ENCODE measurements at regions not wholly inside any gene's neighbourhood (a gene's known extent, or its start where the extent isn't known, plus 50 kb on each side); places are given as distances from the start of the nearest gene placed in this dataset.

- DNase-seq, result no peak
Observed at GRCh38 chr6:169854813-169855212, 103.4 kb downstream of the ERMARD start.

GRCh38 chr6:169854083-169854725 lies 102.8 kb downstream of the ERMARD start:
- DNase-seq, result no peak

DNA sequence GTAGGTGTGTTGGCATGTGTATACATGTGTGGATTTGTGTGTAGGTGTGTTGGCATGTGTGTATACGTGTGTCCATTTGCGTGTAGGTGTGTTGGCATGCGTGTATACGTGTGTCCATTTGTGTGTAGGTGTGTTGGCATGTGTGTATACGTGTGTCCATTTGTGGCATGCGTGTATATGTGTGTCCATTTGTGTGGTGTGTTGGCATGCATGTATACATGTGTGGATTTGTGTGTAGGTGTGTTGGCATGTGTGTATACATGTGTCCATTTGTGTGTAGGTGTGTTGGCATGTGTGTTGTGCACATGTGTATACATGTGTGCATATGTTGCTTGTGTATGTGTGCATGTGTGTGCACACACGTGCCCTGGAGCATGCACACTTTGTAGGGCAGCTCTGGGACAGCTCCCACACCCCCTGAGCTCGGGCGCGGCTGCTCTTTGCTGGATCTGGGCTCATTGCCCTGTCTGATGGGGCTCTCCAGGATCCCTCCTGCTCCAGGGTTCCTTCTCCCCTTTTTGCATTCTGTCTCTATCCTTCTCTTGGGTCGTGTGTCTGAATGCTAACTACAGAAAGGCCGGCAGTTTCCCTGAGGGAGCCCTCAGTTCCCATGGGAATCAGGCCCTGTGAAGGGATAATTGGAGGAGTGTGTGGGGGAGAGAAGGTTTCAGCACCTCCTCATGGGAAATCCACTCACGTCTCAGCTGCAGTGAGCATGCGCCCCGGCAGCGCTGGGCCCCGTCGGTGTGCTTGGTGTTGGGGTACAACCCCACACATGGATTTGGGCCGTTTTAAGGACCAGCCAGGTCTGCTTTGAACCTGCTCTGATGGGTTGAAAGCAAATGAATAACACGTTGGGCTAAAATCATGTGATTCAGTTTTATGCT lies 102.0 kb downstream of the ERMARD start:
- no peak for DNase-seq

- DNase-seq, result no peak
Observed at GRCh38 chr6:169852504-169853195, 101.2 kb downstream of the ERMARD start.

- DNase-seq, result no peak
Observed at GRCh38 chr6:169851641-169852503, 100.5 kb downstream of the ERMARD start.

GRCh38 chr6:169850746-169851145 lies 99.3 kb downstream of the ERMARD start:
- DNase-seq, result no peak

DNA sequence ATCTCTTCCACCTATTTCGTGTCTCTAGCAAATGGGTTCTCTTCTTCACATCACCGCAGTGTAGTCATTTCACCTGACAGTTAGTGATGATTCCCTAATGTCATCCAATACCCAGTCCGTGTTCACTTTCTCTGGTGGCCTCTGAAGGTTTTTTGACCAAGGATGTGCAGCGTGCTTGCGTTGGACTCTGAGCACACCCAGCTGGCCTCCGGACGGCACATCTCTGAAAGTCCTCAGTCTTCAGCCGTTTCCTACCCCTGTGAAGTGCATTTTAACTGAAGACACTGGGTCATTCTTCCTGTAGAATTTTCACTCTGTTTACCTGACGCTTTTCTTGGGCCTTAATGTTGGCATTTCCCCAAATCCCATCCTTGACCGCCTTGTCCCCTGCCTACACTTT lies 98.7 kb downstream of the ERMARD start:
- DNase-seq, result no peak

DNA sequence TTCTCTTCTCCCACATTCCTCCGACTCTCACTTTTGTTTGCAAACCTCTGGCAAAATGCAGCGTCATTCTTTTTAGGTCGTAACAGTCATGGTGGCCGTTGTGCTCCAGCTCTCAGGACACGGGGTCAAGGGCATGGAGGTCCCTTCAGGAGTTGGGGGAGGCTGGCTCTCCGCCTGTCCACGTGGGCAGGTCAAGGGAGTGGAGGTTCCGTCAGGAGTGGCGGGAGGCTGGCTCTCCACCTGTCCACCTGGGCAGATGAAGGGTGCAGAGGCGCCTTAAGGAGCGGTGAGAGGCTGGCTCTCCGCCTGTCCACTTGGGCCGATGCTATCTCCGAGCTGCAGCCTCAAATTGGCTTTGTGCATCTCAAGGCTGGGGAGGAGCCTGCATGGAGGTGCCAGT lies 98.0 kb downstream of the ERMARD start:
- no peak for DNase-seq

DNA sequence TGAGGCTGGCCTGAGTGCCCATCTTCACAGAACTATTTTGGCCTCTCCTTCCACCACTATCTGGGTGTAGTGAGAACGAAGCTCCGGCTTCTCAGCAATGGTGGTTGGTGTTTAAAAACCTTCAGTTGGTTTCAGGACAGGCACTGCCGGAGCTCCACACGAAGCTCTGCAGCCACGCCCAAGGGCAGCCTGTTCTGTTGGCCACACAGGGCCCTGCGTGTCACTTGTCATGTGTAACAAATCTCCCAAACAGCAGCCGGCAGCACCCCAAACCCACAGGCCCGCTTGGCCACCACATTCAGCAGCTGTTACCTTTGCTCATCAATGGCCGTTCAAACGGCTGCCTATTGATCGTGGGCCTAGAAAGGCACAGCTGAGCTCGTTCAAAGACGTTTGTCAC lies 97.5 kb downstream of the ERMARD start:
- DNase-seq, result no peak

DNA sequence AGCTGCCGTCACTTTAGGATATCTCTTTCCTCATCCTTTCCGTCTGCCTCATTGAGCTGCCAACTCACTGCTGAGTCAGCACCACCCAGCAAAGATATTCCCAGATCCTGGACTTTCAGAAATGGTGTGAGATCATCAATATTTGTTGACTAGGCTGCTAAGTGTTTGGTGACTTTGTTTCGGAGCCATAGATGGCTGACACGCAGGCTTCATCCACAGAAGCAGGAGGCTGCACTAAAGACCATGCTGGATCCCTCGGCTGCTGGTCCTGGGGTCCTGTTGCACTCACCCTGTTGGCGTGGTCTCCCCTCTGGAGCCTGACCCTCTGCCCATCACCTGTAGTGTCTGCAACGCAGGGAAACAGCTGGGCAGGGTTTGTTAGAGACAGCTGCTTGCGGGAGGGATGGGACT lies 96.5 kb downstream of the ERMARD start:
- no peak for DNase-seq

DNA sequence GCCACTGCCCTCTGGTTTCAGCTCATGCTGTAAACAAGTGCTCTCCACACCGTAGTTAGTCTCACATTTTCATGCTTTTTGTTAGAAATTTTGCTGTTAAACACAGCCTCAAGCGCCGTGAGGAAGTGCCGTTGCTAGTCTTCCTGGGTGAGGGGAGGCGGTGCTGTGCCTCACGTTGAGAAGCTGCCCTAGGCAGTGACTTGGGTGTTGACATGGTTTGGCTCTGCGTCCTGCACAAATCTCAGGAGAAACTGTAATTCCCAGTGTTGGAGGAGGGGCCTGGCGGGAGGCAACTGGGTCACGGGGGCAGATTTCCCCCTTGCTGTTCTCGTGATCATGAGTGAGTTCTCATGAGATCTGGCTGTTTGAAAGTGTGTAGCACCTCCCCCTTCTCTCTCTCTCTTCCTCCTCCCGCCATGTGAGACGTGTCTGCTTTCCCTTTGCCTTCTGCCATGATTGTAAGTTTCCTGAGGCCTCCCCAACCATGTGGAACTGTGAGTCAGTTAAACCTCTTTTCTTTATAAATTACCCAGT lies 95.8 kb downstream of the ERMARD start:
- DNase-seq, result no peak

DNA sequence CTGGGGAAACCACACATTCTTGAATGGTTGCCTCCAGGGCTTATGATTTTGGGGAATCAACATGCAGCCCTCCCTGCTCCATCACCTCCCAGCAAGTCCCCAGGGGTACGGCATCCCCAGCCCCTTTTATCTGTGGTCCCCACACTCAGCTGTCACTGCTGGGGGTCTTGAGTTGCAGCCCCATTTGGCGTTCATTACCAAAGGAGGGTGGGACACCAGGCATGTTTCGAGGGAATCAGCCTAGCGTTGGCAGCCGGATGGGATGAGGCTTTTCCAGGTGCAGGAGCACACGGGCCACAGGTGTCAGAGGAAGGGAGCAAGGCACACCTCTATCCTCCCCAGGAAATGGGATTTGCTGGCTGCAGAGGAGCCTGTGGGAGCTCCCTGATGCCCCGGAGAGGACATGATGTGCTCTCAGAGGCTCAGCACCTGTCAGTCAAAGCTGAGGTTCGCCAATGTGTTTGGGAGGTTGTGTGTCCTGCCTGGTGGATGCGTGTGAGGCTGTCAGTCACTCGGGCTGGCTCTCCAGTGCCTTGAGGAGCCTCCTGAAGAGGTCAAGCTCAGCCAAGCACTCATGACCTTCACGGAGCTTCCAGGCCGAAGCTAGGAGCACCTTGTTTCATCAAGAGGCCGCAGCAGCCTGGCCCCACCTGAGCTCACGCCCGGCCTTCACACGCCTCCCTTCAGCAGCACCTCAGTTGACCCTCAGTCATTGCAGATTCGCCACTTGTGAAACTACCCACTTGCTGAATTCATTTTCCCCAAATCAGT lies 95.0 kb downstream of the ERMARD start:
- no peak for DNase-seq

- DNase-seq, result no peak
Observed at GRCh38 chr6:169845426-169846285, 94.2 kb downstream of the ERMARD start.

DNA sequence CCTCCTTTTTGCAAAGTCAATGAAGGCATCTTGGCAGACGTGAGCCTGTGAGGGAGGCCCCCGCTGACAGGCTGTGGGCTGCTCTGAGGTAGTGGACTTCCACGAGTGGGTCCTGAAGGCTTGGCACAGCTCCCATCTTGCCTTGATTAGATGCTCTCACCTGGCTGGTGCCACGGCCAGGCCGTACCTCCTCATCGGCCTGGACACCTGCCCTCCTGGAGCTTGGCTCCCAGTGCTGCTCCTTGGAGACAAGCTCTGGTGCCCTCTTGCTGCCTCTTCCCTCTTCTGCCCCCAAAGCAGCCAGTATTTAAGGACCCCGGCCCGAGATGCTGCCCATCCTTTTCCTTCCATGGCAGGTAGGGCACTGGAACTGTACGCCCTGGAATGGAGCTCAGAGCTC lies 93.5 kb downstream of the ERMARD start:
- DNase-seq, result no peak

DNA sequence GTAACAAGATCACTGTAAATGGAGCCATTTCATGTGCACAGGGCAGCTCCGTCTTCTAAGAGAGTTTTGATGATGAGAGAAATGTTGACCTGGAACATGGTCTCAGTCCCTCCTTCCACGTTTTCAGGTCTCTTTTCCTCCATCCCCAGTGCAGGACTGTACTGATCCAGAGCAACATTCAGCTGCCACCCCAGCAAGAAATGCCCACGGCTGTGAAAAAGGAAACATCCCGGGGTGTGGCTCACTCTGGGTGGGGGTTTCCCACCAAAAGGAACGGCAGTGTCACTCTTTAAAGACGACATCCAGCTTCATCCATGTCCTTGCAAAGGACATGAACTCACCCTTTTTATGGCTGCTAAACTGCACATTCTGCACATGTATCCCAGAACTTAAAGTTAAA lies 92.6 kb downstream of the ERMARD start:
- no peak for DNase-seq

- DNase-seq, result no peak
Observed at GRCh38 chr6:169843110-169843509, 91.7 kb downstream of the ERMARD start.

- DNase-seq, result no peak
Observed at GRCh38 chr6:169841907-169842606, 90.6 kb downstream of the ERMARD start.

DNA sequence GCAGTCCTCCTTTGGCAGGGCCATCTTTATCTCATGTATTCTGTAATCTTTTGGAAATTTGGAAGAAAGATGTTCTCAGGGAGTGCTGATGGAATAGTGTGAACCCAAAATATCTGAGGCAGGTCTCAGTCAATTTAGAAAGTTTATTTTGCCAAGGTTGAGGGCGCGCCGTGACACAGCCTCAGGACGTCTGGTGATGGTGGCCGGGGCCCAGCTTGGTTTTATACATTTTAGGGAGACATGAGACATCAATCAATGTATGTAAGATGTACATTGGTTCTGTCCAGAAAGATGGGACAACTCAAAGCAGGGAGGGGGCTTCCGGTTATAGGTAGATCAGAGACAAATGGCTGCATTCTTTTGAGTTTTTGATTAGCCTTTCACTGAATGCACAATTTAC lies 89.8 kb downstream of the ERMARD start:
- DNase-seq, result no peak

GRCh38 chr6:169839898-169840631 lies 88.6 kb downstream of the ERMARD start:
- DNase-seq, result no peak

Data from activated CD4-positive, alpha-beta T cell treated with anti-CD3 and anti-CD28 coated beads for 1 hour (primary cell).